ENCODE measurements at regions not wholly inside any gene's neighbourhood (a gene's known extent, or its start where the extent isn't known, plus 50 kb on each side); places are given as distances from the start of the nearest gene placed in this dataset.
A peak's percentile ranks its signal among the peaks of the same experiment; 100 is the strongest.

- WGBS (ENCODE audit: insufficient coverage) = 84% methylated on average over 17 of the region's 19 CpGs
- no peak overlapping the region for H3K27ac ChIP-seq (ENCODE audit: low read length)
- no peaks in the 10 kb centered on the region for H3K9me3 Mint-ChIP-seq
- H3K27ac Mint-ChIP-seq = no peak overlapping the region
- no peak for ATAC-seq (replicated peaks in 1 of 4)
- no peaks in the 10 kb centered on the region for H3K4me1 Mint-ChIP-seq
- ChIA-PET CTCF (no interaction called here), POLR2A (no interaction called here)
- no peaks in the 10 kb centered on the region for H3K36me3 ChIP-seq (ENCODE audit: control insufficient read depth in 2 of 2, extremely low read depth in 1 of 2, insufficient read depth in 1 of 2, low read length in 1 of 2)
- no peaks in the 10 kb centered on the region for H3K9me3 ChIP-seq
- no peak overlapping the region for H3K4me3 Mint-ChIP-seq
- no peaks in the 10 kb centered on the region for H3K36me3 Mint-ChIP-seq
- peaks cover 0 to 58% of the 10 kb centered on the region in 2 experiments for H3K27me3 ChIP-seq (replicated peaks in 1 of 2; ENCODE audit: control insufficient read depth in 2 of 2, extremely low read depth in 1 of 2, insufficient read depth in 2 of 2, low read length in 1 of 2)
- H3K4me1 ChIP-seq (ENCODE audit: control insufficient read depth in 1 of 2, extremely low read depth in 1 of 2, insufficient read depth in 2 of 2, low read length in 2 of 2) = no peaks in the 10 kb centered on the region
- peak in 1 of 35 experiments; percentile 4 for DNase-seq
- peaks cover 28% of the 10 kb centered on the region in 2 donors for H3K27me3 Mint-ChIP-seq
- no peak overlapping the region for H3K4me3 ChIP-seq (ENCODE audit: control insufficient read depth in 1 of 2, extremely low read depth in 1 of 2, low read length in 1 of 2)
These were observed 191.2 kb upstream of the DIO3 start for GRCh38 chr14:101369916-101370592.

- Mint-ChIP-seq H3K36me3 (no peaks in the 10 kb centered on the region), H3K4me1 (no peaks in the 10 kb centered on the region), H3K9me3 (no peaks in the 10 kb centered on the region), H3K27me3 (peaks cover 24 to 28% of the 10 kb centered on the region in 2 donors), H3K27ac (no peak overlapping the region), H3K4me3 (no peak overlapping the region)
- peaks cover 0 to 54% of the 10 kb centered on the region in 2 experiments for H3K27me3 ChIP-seq (replicated peaks in 1 of 2; ENCODE audit: control insufficient read depth in 2 of 2, extremely low read depth in 1 of 2, insufficient read depth in 2 of 2, low read length in 1 of 2)
- H3K9me3 ChIP-seq = no peaks in the 10 kb centered on the region
- ChIA-PET POLR2A (no interaction called here), CTCF (no interaction called here)
- H3K4me3 ChIP-seq (ENCODE audit: control insufficient read depth in 1 of 2, extremely low read depth in 1 of 2, low read length in 1 of 2) = no peak overlapping the region
- H3K27ac ChIP-seq (ENCODE audit: low read length) = no peak overlapping the region
- no peaks in the 10 kb centered on the region for H3K4me1 ChIP-seq (ENCODE audit: control insufficient read depth in 1 of 2, extremely low read depth in 1 of 2, insufficient read depth in 2 of 2, low read length in 2 of 2)
- ATAC-seq (replicated peaks in 1 of 4) = no peak
- H3K36me3 ChIP-seq (ENCODE audit: control insufficient read depth in 2 of 2, extremely low read depth in 1 of 2, insufficient read depth in 1 of 2, low read length in 1 of 2) = no peaks in the 10 kb centered on the region
- WGBS (ENCODE audit: insufficient coverage) = 83% methylated on average over 10 of the region's 14 CpGs
- DNase-seq = peak in 1 of 35 experiments; percentile 20
These were observed 190.4 kb upstream of the DIO3 start for GRCh38 chr14:101370593-101371569.

GRCh38 chr14:101371799-101372793 is 189.2 kb upstream of the DIO3 start:
- peak in 1 of 35 experiments; percentile 12 for DNase-seq
- no peaks in the 10 kb centered on the region for H3K36me3 Mint-ChIP-seq
- peaks cover 26 to 27% of the 10 kb centered on the region in 2 donors for H3K27me3 Mint-ChIP-seq
- ChIA-PET CTCF (no interaction called here), POLR2A (no interaction called here)
- no peak overlapping the region for H3K4me3 ChIP-seq (ENCODE audit: control insufficient read depth in 1 of 2, extremely low read depth in 1 of 2, low read length in 1 of 2)
- 85% methylated on average over 14 of the region's 18 CpGs for WGBS (ENCODE audit: insufficient coverage)
- no peaks in the 10 kb centered on the region for H3K4me1 ChIP-seq (ENCODE audit: control insufficient read depth in 1 of 2, extremely low read depth in 1 of 2, insufficient read depth in 2 of 2, low read length in 2 of 2)
- no peaks in the 10 kb centered on the region for H3K4me1 Mint-ChIP-seq
- ATAC-seq (replicated peaks in 1 of 4) = no peak
- H3K27me3 ChIP-seq (replicated peaks in 1 of 2; ENCODE audit: control insufficient read depth in 2 of 2, extremely low read depth in 1 of 2, insufficient read depth in 2 of 2, low read length in 1 of 2) = peaks cover 0 to 50% of the 10 kb centered on the region in 2 experiments
- no peak overlapping the region for H3K27ac ChIP-seq (ENCODE audit: low read length)
- H3K27ac Mint-ChIP-seq = no peak overlapping the region
- no peaks in the 10 kb centered on the region for H3K9me3 Mint-ChIP-seq
- no peaks in the 10 kb centered on the region for H3K9me3 ChIP-seq
- H3K36me3 ChIP-seq (ENCODE audit: control insufficient read depth in 2 of 2, extremely low read depth in 1 of 2, insufficient read depth in 1 of 2, low read length in 1 of 2) = no peaks in the 10 kb centered on the region
- H3K4me3 Mint-ChIP-seq = no peak overlapping the region

- Mint-ChIP-seq H3K36me3 (no peaks in the 10 kb centered on the region), H3K4me3 (no peak overlapping the region), H3K27me3 (peaks cover 26 to 28% of the 10 kb centered on the region in 2 donors), H3K27ac (no peak overlapping the region), H3K9me3 (no peaks in the 10 kb centered on the region), H3K4me1 (no peaks in the 10 kb centered on the region)
- no peaks in the 10 kb centered on the region for H3K9me3 ChIP-seq
- WGBS (ENCODE audit: insufficient coverage) = 77% methylated on average over 9 of the region's 16 CpGs
- H3K4me1 ChIP-seq (ENCODE audit: control insufficient read depth in 1 of 2, extremely low read depth in 1 of 2, insufficient read depth in 2 of 2, low read length in 2 of 2) = no peaks in the 10 kb centered on the region
- no peak overlapping the region for H3K27ac ChIP-seq (ENCODE audit: low read length)
- no peaks in the 10 kb centered on the region for H3K36me3 ChIP-seq (ENCODE audit: control insufficient read depth in 2 of 2, extremely low read depth in 1 of 2, insufficient read depth in 1 of 2, low read length in 1 of 2)
- POLR2A ChIA-PET = no interaction called here
- no peak overlapping the region for H3K4me3 ChIP-seq (ENCODE audit: control insufficient read depth in 1 of 2, extremely low read depth in 1 of 2, low read length in 1 of 2)
- peak in 1 of 35 experiments; percentile 9 for DNase-seq
- no peak for ATAC-seq (replicated peaks in 1 of 4)
- CTCF ChIA-PET = no interaction called here
- H3K27me3 ChIP-seq (replicated peaks in 1 of 2; ENCODE audit: control insufficient read depth in 2 of 2, extremely low read depth in 1 of 2, insufficient read depth in 2 of 2, low read length in 1 of 2) = peaks cover 0 to 46% of the 10 kb centered on the region in 2 experiments
These were observed 188.2 kb upstream of the DIO3 start for GRCh38 chr14:101372894-101373620.

- ChIA-PET CTCF (no interaction called here), POLR2A (no interaction called here)
- Histone ChIP-seq H3K27me3 (replicated peaks in 1 of 2; ENCODE audit: control insufficient read depth in 2 of 2, extremely low read depth in 1 of 2, insufficient read depth in 2 of 2, low read length in 1 of 2) (peaks cover 0 to 44% of the 10 kb centered on the region in 2 experiments), H3K27ac (ENCODE audit: low read length) (no peak overlapping the region), H3K36me3 (ENCODE audit: control insufficient read depth in 2 of 2, extremely low read depth in 1 of 2, insufficient read depth in 1 of 2, low read length in 1 of 2) (no peaks in the 10 kb centered on the region), H3K9me3 (no peaks in the 10 kb centered on the region), H3K4me3 (ENCODE audit: control insufficient read depth in 1 of 2, extremely low read depth in 1 of 2, low read length in 1 of 2) (no peak overlapping the region), H3K4me1 (ENCODE audit: control insufficient read depth in 1 of 2, extremely low read depth in 1 of 2, insufficient read depth in 2 of 2, low read length in 2 of 2) (no peaks in the 10 kb centered on the region)
- H3K27me3 Mint-ChIP-seq = peaks cover 26 to 27% of the 10 kb centered on the region in 2 donors
- H3K36me3 Mint-ChIP-seq = no peaks in the 10 kb centered on the region
- WGBS (ENCODE audit: insufficient coverage) = 89% methylated on average over 18 of the region's 22 CpGs
- no peak for DNase-seq
- H3K27ac Mint-ChIP-seq = no peak overlapping the region
- H3K4me1 Mint-ChIP-seq = no peaks in the 10 kb centered on the region
- H3K9me3 Mint-ChIP-seq = peaks cover 0 to 2% (median 0%) of the 10 kb centered on the region in 3 donors
- no peak overlapping the region for H3K4me3 Mint-ChIP-seq
- ATAC-seq (replicated peaks in 1 of 4) = no peak
These were observed 187.5 kb upstream of the DIO3 start for GRCh38 chr14:101373690-101374295.

Measured in T-cell (primary cell).